Fibroblast of skin of left quadriceps (primary cell): ENCODE measurements at regions not wholly inside any gene's neighbourhood (a gene's known extent, or its start where the extent isn't known, plus 50 kb on each side); places are given as distances from the start of the nearest gene placed in this dataset.

Source experiments
- DNase-seq, 2 experiments: peaks; one replicate each; pipeline ENCODE4 v3.0.0-alpha.2; 2013; ENCODE audit warnings: low read depth in 2 of 2

GRCh38 chr11:119491753-119492510, 69.0 kb upstream of the THY1 start:
- no peak for DNase-seq

- no peak for DNase-seq
Observed at GRCh38 chr11:119490253-119491006, 67.5 kb upstream of the THY1 start.

GRCh38 chr11:119489087-119489486, 66.1 kb upstream of the THY1 start:
- DNase-seq: no peak

GRCh38 chr11:119488256-119488995, 65.5 kb upstream of the THY1 start:
- DNase-seq: no peak

- no peak for DNase-seq
Observed at GRCh38 chr11:119486691-119487259, 63.8 kb upstream of the THY1 start.

- no peak for DNase-seq
Observed at GRCh38 chr11:119486016-119486415, 63.0 kb upstream of the THY1 start.

- no peak for DNase-seq
Observed at GRCh38 chr11:119484741-119485605, 62.0 kb upstream of the THY1 start.

- DNase-seq: no peak
Observed at GRCh38 chr11:119483881-119484371, 61.0 kb upstream of the THY1 start.

GRCh38 chr11:119483341-119483880, 60.4 kb upstream of the THY1 start:
- DNase-seq: no peak

GRCh38 chr11:119482521-119483011, 59.6 kb upstream of the THY1 start:
- no peak for DNase-seq

- no peak for DNase-seq
Observed at GRCh38 chr11:119481667-119482400, 58.9 kb upstream of the THY1 start.

- peak; percentile 97 for DNase-seq
Observed at GRCh38 chr11:119481021-119481666, 58.2 kb upstream of the THY1 start.

- DNase-seq: no peak
Observed at GRCh38 chr11:119480380-119481020, 57.5 kb upstream of the THY1 start.

GRCh38 chr11:119479685-119480275, 56.8 kb upstream of the THY1 start:
- peak in 1 of 2 experiments; percentile 46 for DNase-seq

GRCh38 chr11:119478711-119479285, 55.8 kb upstream of the THY1 start:
- DNase-seq: no peak

- DNase-seq: no peak
Observed at GRCh38 chr11:119476666-119477331, 53.8 kb upstream of the THY1 start.

- no peak for DNase-seq
Observed at GRCh38 chr11:119476038-119476437, 53.1 kb upstream of the THY1 start.
